BLaER1 treated with 17β-estradiol and CSF1 and Interleukin-3, amounts not matched to agents 10 nM and 100 nM (cell line): ENCODE measurements at regions not wholly inside any gene's neighbourhood (a gene's known extent, or its start where the extent isn't known, plus 50 kb on each side); places are given as distances from the start of the nearest gene placed in this dataset.
"Not testable (repeated sequence)": the region's sequence is repeated elsewhere in the genome, so short reads cannot be mapped to it uniquely, and the experiment has no call there.

Experiments
- H3K27ac ChIP-seq, 11 experiments: shearing (Covaris generic); formaldehyde crosslinking; 2 replicates each; pipeline ENCODE4 v1.8.1; 2022
- H3K27me3 ChIP-seq, 11 experiments: shearing (Covaris generic); formaldehyde crosslinking; 2 replicates each; pipeline ENCODE4 v1.8.1; 2022
- H3K36me3 ChIP-seq, 11 experiments: shearing (Covaris generic); formaldehyde crosslinking; 2 replicates each; pipeline ENCODE4 v1.8.1; 2022
- H3K4me1 ChIP-seq, 10 experiments: shearing (Covaris generic); formaldehyde crosslinking; 2 replicates each; pipeline ENCODE4 v1.8.1; 2022
- H3K4me2 ChIP-seq, 11 experiments: shearing (Covaris generic); formaldehyde crosslinking; 2 replicates each; pipeline ENCODE4 v1.8.1; 2022
- H3K4me3 ChIP-seq, 10 experiments: shearing (Covaris generic); formaldehyde crosslinking; 2 replicates each; pipeline ENCODE4 v1.8.1; 2022
- H3K9ac ChIP-seq, 11 experiments: shearing (Covaris generic); formaldehyde crosslinking; 2 replicates each; pipeline ENCODE4 v1.8.1; 2022
- H3K9me3 ChIP-seq, 11 experiments: shearing (Covaris generic); formaldehyde crosslinking; replicated peaks in 1 of 11; 2 replicates each; pipeline ENCODE4 v1.8.1; 2022
- H4K20me1 ChIP-seq, 11 experiments: shearing (Covaris generic); formaldehyde crosslinking; 2 replicates each; pipeline ENCODE4 v1.8.1; 2022
- Cebpa-rat ChIP-seq, 11 experiments: shearing (Covaris generic); IDR thresholded peaks; 2 replicates each; pipeline ENCODE4 v1.8.1; 2022

GRCh38 chr6:115839583-115840181, 221.0 kb downstream of the FRK start:
- Histone ChIP-seq H3K27me3 (no peaks in the 10 kb centered on the region), H3K36me3 (no peaks in the 10 kb centered on the region), H3K27ac (no peak overlapping the region), H4K20me1 (no peaks in the 10 kb centered on the region), H3K4me2 (no peak overlapping the region), H3K4me1 (no peaks in the 10 kb centered on the region), H3K9me3 (peaks cover 4 to 14% (median 6%) of the 10 kb centered on the region in 11 experiments; a peak in 14 of 22 replicates), H3K9ac (no peak overlapping the region), H3K4me3 (no peak overlapping the region)
- TF ChIP-seq Cebpa-rat (IDR thresholded peaks at IDR 0.05), result no peak

GRCh38 chr6:115838763-115839401, 221.8 kb downstream of the FRK start:
- H3K9ac ChIP-seq, result no peak overlapping the region
- TF ChIP-seq Cebpa-rat (IDR thresholded peaks at IDR 0.05), result no peak
- H3K9me3 ChIP-seq, result peaks cover 4 to 14% (median 6%) of the 10 kb centered on the region in 11 experiments; a peak in 14 of 22 replicates
- H4K20me1 ChIP-seq, result no peaks in the 10 kb centered on the region
- no peak overlapping the region for H3K4me2 ChIP-seq
- H3K4me1 ChIP-seq, result no peaks in the 10 kb centered on the region
- H3K4me3 ChIP-seq, result no peak overlapping the region
- H3K27me3 ChIP-seq, result no peaks in the 10 kb centered on the region
- H3K27ac ChIP-seq, result no peak overlapping the region
- no peaks in the 10 kb centered on the region for H3K36me3 ChIP-seq

DNA sequence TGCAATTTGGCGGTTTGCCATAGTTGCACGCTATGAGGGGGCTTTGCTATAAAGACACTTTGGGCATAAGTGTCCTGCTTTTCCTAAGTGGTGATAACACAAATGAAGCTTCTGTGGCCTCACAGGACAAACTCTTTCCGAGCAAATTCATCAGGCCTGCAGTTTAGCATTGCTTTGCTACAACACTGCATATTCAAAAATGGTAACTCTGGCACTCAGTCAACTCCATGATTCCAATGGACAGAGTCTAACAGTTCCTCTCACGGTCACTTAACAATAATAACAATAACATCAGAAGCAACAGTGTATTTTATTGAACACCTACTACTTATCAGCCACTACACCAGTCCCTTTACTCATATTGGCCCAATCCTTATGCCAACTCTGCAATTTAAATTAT, 222.5 kb downstream of the FRK start:
- no peak overlapping the region for H3K9ac ChIP-seq
- H4K20me1 ChIP-seq, result no peaks in the 10 kb centered on the region
- no peaks in the 10 kb centered on the region for H3K4me1 ChIP-seq
- TF ChIP-seq Cebpa-rat (IDR thresholded peaks at IDR 0.05), result no peak
- no peak overlapping the region for H3K27ac ChIP-seq
- no peak overlapping the region for H3K4me3 ChIP-seq
- peaks cover 4 to 14% (median 6%) of the 10 kb centered on the region in 11 experiments; a peak in 14 of 22 replicates for H3K9me3 ChIP-seq
- H3K27me3 ChIP-seq, result no peaks in the 10 kb centered on the region
- no peaks in the 10 kb centered on the region for H3K36me3 ChIP-seq
- H3K4me2 ChIP-seq, result no peak overlapping the region

DNA sequence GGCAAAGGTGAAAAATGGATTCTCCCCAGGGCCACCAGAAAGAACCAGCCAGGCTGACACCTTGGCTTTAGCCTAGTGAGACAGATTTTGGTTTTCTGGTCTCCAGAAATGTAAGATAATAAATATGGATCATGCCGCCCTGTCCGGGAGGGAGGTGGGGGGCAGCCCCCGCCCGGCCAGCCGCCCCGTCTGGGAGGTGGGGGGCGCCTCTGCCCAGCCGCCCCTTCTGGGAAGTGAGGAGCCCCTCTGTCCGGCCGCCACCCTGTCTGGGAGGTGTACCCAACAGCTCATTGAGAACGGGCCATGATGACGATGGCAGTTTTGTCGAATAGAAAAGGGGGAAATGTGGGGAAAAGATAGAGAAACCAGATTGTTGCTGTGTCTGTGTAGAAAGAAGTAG, 224.3 kb downstream of the FRK start:
- not testable (repeated sequence) for H3K4me1 ChIP-seq, H3K36me3 ChIP-seq, H3K9ac ChIP-seq, H3K27ac ChIP-seq, H3K27me3 ChIP-seq, H4K20me1 ChIP-seq, H3K4me3 ChIP-seq, H3K4me2 ChIP-seq
- H3K9me3 ChIP-seq, result peaks cover 4 to 14% (median 6%) of the 10 kb centered on the region in 11 experiments; a peak in 14 of 22 replicates

GRCh38 chr6:115835314-115835713, 225.4 kb downstream of the FRK start:
- Histone ChIP-seq H3K4me1 (no peaks in the 10 kb centered on the region), H3K4me3 (no peak overlapping the region), H3K9me3 (peaks cover 4 to 14% (median 6%) of the 10 kb centered on the region in 11 experiments; a peak in 14 of 22 replicates), H3K4me2 (no peak overlapping the region), H3K27me3 (no peaks in the 10 kb centered on the region), H3K36me3 (no peaks in the 10 kb centered on the region), H3K27ac (no peak overlapping the region), H4K20me1 (no peaks in the 10 kb centered on the region), H3K9ac (no peak overlapping the region)
- no peak for TF ChIP-seq Cebpa-rat (IDR thresholded peaks at IDR 0.05)

- not testable (repeated sequence) for H3K4me2 ChIP-seq, H4K20me1 ChIP-seq, H3K36me3 ChIP-seq, H3K4me1 ChIP-seq, H3K27ac ChIP-seq, H3K27me3 ChIP-seq, H3K9ac ChIP-seq, H3K4me3 ChIP-seq
- H3K9me3 ChIP-seq, result peaks cover 4 to 14% (median 6%) of the 10 kb centered on the region in 11 experiments; a peak in 14 of 22 replicates
These were observed 226.1 kb downstream of the FRK start for GRCh38 chr6:115834542-115834941.

DNA sequence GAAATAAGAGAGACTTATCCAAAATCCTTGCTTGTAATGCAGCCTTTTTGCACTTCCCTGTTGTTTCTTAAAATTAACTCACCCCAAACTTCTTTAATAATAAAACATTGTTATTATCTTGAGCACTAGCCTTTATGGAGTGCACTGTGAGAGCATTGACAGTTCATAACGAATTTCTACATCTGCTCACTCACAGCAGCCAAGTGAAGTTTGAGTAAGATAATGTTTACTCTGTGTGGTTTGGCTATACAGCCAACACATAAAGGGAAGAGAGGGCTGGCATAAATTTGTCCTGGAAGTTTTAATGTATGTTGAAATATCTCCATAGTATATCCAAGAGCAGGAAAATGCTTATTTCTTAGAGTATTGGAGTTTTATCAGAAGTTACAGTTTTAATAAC, 227.9 kb downstream of the FRK start:
- Histone ChIP-seq H3K4me3 (no peak overlapping the region), H3K4me2 (no peak overlapping the region), H3K4me1 (no peaks in the 10 kb centered on the region), H3K9me3 (peaks cover 4 to 14% (median 6%) of the 10 kb centered on the region in 11 experiments; a peak in 14 of 22 replicates), H4K20me1 (no peaks in the 10 kb centered on the region), H3K9ac (no peak overlapping the region), H3K27me3 (no peaks in the 10 kb centered on the region), H3K27ac (no peak overlapping the region), H3K36me3 (no peaks in the 10 kb centered on the region)
- no peak for TF ChIP-seq Cebpa-rat (IDR thresholded peaks at IDR 0.05)

- TF ChIP-seq Cebpa-rat (IDR thresholded peaks at IDR 0.05), result no peak
- no peak overlapping the region for H3K27ac ChIP-seq
These were observed 228.5 kb downstream of the FRK start for GRCh38 chr6:115832186-115832585.

GRCh38 chr6:115830895-115831294, 229.8 kb downstream of the FRK start:
- no peak overlapping the region for H3K27ac ChIP-seq
- H4K20me1 ChIP-seq, result no peaks in the 10 kb centered on the region
- H3K4me2 ChIP-seq, result no peak overlapping the region
- peaks cover 0 to 10% (median under 1%) of the 10 kb centered on the region in 11 experiments; a peak in 11 of 22 replicates for H3K9me3 ChIP-seq
- no peaks in the 10 kb centered on the region for H3K4me1 ChIP-seq
- no peak overlapping the region for H3K9ac ChIP-seq
- H3K27me3 ChIP-seq, result no peaks in the 10 kb centered on the region
- H3K36me3 ChIP-seq, result no peaks in the 10 kb centered on the region
- TF ChIP-seq Cebpa-rat (IDR thresholded peaks at IDR 0.05), result no peak
- no peak overlapping the region for H3K4me3 ChIP-seq

More at GRCh38 chr6:115832186-115832585, 228.5 kb downstream of the FRK start:
- H3K4me3 ChIP-seq, result no peak overlapping the region
- peaks cover 4 to 14% (median 6%) of the 10 kb centered on the region in 11 experiments; a peak in 14 of 22 replicates for H3K9me3 ChIP-seq
- H3K27me3 ChIP-seq, result no peaks in the 10 kb centered on the region
- H3K36me3 ChIP-seq, result no peaks in the 10 kb centered on the region
- no peak overlapping the region for H3K9ac ChIP-seq
- no peaks in the 10 kb centered on the region for H3K4me1 ChIP-seq
- no peak overlapping the region for H3K4me2 ChIP-seq
- H4K20me1 ChIP-seq, result no peaks in the 10 kb centered on the region

- H3K9ac ChIP-seq, result no peak overlapping the region
- no peak overlapping the region for H3K4me3 ChIP-seq
- H3K27ac ChIP-seq, result no peak overlapping the region
- H3K27me3 ChIP-seq, result no peaks in the 10 kb centered on the region
- H4K20me1 ChIP-seq, result no peaks in the 10 kb centered on the region
- H3K4me2 ChIP-seq, result no peak overlapping the region
- no peaks in the 10 kb centered on the region for H3K4me1 ChIP-seq
- no peak for TF ChIP-seq Cebpa-rat (IDR thresholded peaks at IDR 0.05)
- peaks cover 0 to 3% (median 0%) of the 10 kb centered on the region in 11 experiments; a peak in 1 of 22 replicates for H3K9me3 ChIP-seq
- H3K36me3 ChIP-seq, result no peaks in the 10 kb centered on the region
These were observed 238.9 kb downstream of the FRK start for GRCh38 chr6:115821798-115822197.
